Activated CD4-positive, alpha-beta memory T cell treated with anti-CD3 and anti-CD28 coated beads for 36 hours (primary cell): ENCODE measurements at regions not wholly inside any gene's neighbourhood (a gene's known extent, or its start where the extent isn't known, plus 50 kb on each side); places are given as distances from the start of the nearest gene placed in this dataset.

Source experiments
- CTCF ChIA-PET: fragments of 350-600 bp; sonication (Branson Sonifier 250); formaldehyde crosslinking; loops from one replicate; lab custom pipeline; 2021; ENCODE audit warnings: antibody characterized with exemption, inconsistent platforms; lab: Charles Lee
- POLR2A ChIA-PET: fragments of 350-600 bp; sonication (Branson Sonifier 250); formaldehyde crosslinking; loops from one replicate; lab custom pipeline; 2021; ENCODE audit warnings: antibody characterized with exemption; lab: Charles Lee
- DNase-seq: peaks from one replicate; pipeline ENCODE4 v3.0.0-alpha.2; 2020
- H3K27ac Mint-ChIP-seq: one replicate; pipeline ENCODE4 v1.8.0; 2021; ENCODE audit warnings: mixed read lengths
- H3K27me3 Mint-ChIP-seq: one replicate; pipeline ENCODE4 v1.8.0; 2021; ENCODE audit warnings: mixed read lengths
- H3K36me3 Mint-ChIP-seq: one replicate; pipeline ENCODE4 v1.8.0; 2021; ENCODE audit warnings: mixed read lengths
- H3K4me1 Mint-ChIP-seq: one replicate; pipeline ENCODE4 v1.8.0; 2021; ENCODE audit warnings: low read depth, mixed read lengths
- H3K4me3 Mint-ChIP-seq: one replicate; pipeline ENCODE4 v1.8.0; 2021; ENCODE audit warnings: mild to moderate bottlenecking, mixed read lengths
- H3K9me3 Mint-ChIP-seq: one replicate; pipeline ENCODE4 v1.8.0; 2021; ENCODE audit warnings: mixed read lengths
- intact Hi-C: fragments of 100-400 bp; cut with micrococcal nuclease; formaldehyde crosslinking; loops from one replicate; pipeline ENCODE4 v1.15.1; 2023

DNA sequence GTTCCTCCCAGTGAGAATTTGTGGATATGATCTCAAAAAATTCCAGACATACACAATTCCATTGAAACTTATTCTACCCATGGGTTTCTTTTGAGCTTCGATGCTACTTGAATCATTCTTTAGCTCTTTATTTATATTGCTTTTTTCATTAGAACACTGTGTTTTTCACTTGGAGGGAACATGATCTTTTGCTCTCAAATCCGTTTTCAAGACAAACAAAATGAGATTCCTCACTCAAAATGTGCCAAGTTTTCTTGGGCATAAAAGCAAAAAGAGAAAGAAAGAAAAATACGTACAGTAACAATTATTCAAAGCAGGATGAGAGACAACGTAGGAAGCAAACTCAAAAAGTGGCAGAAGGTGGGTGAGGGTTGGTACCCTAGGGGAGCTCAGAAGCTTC is 118.8 kb upstream of the PDZRN3 start:
- DNase-seq: no peak
- intact Hi-C loops: no loop called here
- ChIA-PET CTCF (no interaction called here), POLR2A (no interaction called here)
- Mint-ChIP-seq H3K27me3 (no peaks in the 10 kb centered on the region), H3K27ac (no peak overlapping the region), H3K36me3 (no peaks in the 10 kb centered on the region), H3K4me3 (no peak overlapping the region), H3K4me1 (no peaks in the 10 kb centered on the region), H3K9me3 (no peaks in the 10 kb centered on the region)

DNA sequence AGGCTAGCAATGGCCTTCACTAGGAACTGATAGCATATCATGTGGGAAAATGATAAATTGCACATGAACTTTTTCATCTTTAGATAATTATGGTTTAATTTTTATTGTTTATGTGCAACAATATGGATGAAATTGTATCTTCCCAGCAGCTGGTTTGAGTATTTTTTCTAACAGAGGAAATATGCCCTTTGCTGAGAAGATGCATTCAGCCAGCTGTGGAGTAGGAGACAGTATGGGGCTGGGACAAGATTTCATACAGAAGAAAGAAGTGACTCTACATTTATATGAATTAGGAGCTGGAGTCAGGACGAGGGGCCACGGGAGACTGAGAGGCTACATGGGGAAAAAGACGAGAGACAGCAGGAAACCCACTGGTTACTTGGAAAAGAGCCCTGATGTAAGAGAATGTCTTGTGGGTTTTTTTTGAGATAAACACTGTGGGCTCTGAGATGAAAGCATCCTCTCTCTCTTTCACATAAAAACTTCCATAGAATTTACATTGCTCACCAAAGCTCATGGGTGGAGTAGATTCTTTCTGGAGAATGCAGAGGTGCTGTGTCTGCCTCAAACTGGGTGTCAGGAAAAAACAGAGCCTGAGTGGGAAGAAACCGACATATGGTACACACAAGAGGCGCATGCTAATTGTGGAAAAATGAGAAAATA is 115.2 kb upstream of the PDZRN3 start:
- Mint-ChIP-seq H3K36me3 (no peaks in the 10 kb centered on the region), H3K27ac (no peak overlapping the region), H3K9me3 (no peaks in the 10 kb centered on the region), H3K4me3 (no peak overlapping the region), H3K27me3 (no peaks in the 10 kb centered on the region), H3K4me1 (no peaks in the 10 kb centered on the region)
- POLR2A ChIA-PET: no interaction called here
- intact Hi-C loops: no loop called here
- DNase-seq: no peak
- CTCF ChIA-PET: no interaction called here

DNA sequence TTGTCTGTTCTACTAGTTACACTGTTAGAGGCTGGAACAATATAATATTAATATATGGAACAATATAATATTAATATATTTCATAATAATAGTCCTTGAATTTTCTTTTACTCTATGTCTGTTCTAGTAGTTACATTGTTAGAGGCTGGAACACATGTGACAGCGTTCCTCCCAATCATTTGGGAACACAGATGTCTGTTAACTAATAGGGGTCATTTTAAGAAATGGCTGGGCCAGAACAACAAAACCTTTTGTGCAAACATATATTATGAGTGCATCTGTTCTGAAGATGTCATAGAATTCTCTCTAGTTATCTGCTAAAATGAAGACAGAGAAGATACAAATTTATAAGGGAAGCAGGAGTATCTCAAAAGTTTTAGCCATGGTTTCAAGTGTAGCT is 114.0 kb upstream of the PDZRN3 start:
- intact Hi-C loops: no loop called here
- H3K4me1 Mint-ChIP-seq: no peaks in the 10 kb centered on the region
- no peaks in the 10 kb centered on the region for H3K9me3 Mint-ChIP-seq
- ChIA-PET POLR2A (no interaction called here), CTCF (no interaction called here)
- no peak overlapping the region for H3K27ac Mint-ChIP-seq
- no peak for DNase-seq
- H3K27me3 Mint-ChIP-seq: no peaks in the 10 kb centered on the region
- H3K36me3 Mint-ChIP-seq: no peaks in the 10 kb centered on the region
- H3K4me3 Mint-ChIP-seq: no peak overlapping the region

DNA sequence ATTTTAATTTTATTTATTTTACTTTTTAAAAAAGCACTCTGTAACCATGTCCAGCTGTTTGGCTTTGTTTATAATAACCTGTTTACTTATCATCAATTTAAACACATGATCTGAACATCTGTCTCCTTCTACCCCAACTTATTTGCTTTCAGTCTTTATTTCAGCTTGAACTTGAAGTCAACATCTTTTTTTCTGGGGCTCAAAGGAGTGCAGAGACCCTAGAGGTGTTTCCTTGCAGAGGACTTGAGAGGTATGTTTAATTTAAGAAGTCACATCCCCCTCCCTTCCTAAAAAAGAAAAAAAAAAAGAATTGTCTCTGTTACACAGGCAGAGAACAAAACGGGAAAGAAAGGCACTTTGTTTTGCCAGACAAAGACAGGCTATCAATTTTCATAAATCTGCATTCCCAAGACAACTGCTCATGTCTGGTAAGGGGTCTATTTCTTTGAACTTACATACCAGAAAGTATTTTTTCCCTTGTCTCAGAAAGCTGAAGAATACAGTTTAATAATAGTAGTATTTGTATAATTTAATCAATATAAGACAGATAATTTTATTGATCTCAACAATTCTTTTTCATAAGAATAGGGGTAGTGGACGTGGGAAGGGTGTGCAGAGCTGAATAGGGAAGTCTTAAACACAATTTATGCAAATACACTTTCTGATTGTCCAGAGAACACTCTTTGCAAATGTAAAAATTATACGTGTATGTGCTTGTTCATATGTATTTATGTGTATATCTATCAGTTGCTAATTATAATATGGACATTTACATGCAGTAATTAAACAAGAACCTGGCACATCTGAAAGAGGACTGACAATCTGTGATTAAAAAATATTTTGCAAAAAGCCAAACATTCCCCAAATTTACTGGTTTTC is 109.7 kb upstream of the PDZRN3 start:
- Mint-ChIP-seq H3K9me3 (peaks cover 6% of the 10 kb centered on the region), H3K27me3 (no peaks in the 10 kb centered on the region), H3K4me1 (no peaks in the 10 kb centered on the region), H3K4me3 (no peak overlapping the region), H3K36me3 (no peaks in the 10 kb centered on the region), H3K27ac (no peak overlapping the region)
- ChIA-PET POLR2A (no interaction called here), CTCF (no interaction called here)
- no peak for DNase-seq
- intact Hi-C loops: no loop called here

DNA sequence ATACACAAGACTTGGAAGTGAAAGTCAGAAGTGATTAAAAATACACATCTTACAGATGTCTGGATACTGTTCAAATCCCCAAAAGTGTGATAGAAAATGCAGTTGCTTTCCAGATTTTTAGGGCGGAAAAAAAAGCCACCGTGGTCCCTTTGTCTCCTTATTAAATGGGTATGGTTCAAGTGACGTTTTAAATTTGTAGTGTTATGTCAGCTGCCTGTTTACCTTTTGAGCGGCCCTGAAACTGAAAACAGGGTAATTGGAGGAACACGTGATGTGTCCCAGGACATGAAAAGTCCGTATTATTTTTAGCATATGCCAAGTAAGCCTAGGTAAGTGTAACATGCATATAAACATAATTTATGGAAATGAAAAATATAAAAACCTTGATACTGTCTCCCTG is 109.0 kb upstream of the PDZRN3 start:
- ChIA-PET POLR2A (no interaction called here), CTCF (no interaction called here)
- Mint-ChIP-seq H3K27ac (no peak overlapping the region), H3K27me3 (no peaks in the 10 kb centered on the region), H3K36me3 (no peaks in the 10 kb centered on the region), H3K9me3 (peaks cover 6% of the 10 kb centered on the region), H3K4me3 (no peak overlapping the region), H3K4me1 (no peaks in the 10 kb centered on the region)
- DNase-seq: no peak
- intact Hi-C loops: no loop called here

DNA sequence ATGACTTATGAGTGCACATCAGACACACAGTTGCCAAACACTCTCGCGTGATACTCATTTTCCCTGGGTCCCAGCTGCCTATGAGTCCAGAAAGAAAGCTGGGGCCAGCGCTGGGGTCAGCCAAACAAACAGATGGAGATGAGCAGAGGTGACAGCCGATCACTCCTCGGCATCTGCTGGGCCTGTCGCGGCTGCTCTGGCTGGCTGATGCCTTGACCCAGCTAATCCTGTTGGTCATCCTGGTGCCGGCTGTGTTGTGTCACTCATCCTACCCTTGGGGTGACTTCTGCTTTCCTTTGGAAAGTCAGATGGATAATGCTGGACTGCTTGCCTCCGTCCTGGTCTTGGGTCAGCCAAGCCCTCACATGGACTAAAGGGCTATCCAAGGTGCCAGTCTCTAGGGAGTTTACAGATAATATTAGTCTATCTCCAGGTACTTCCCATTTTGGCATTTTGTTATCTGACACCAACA is 105.3 kb upstream of the PDZRN3 start:
- peaks cover 6% of the 10 kb centered on the region for H3K9me3 Mint-ChIP-seq
- intact Hi-C loops: no loop called here
- ChIA-PET POLR2A (no interaction called here), CTCF (no interaction called here)
- no peaks in the 10 kb centered on the region for H3K36me3 Mint-ChIP-seq
- H3K27ac Mint-ChIP-seq: no peak overlapping the region
- no peaks in the 10 kb centered on the region for H3K27me3 Mint-ChIP-seq
- H3K4me3 Mint-ChIP-seq: no peak overlapping the region
- no peak for DNase-seq
- no peaks in the 10 kb centered on the region for H3K4me1 Mint-ChIP-seq

DNA sequence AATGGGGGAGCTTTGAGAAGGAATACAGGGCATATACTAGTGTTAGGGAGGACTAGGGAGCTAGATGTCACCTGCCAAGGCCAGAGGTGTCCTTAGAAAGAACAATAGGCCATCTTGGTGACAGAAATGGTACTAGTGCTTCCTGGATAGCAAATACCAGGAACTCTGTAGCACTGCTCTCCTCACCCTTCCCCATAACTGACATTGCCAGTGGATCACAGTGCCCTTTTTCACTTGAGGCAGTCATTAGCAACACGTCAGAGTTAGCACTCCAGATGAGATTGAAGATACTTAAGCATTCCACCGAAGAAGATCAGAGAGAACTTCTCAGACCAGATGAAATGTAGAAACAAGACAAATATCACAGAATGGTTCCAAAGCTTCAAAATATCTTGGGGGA is 103.1 kb upstream of the PDZRN3 start:
- H3K4me3 Mint-ChIP-seq: no peak overlapping the region
- ChIA-PET CTCF (no interaction called here), POLR2A (no interaction called here)
- no peak overlapping the region for H3K27ac Mint-ChIP-seq
- DNase-seq: no peak
- no peaks in the 10 kb centered on the region for H3K36me3 Mint-ChIP-seq
- no peaks in the 10 kb centered on the region for H3K27me3 Mint-ChIP-seq
- H3K4me1 Mint-ChIP-seq: no peaks in the 10 kb centered on the region
- intact Hi-C loops: no loop called here
- peaks cover 6% of the 10 kb centered on the region for H3K9me3 Mint-ChIP-seq

DNA sequence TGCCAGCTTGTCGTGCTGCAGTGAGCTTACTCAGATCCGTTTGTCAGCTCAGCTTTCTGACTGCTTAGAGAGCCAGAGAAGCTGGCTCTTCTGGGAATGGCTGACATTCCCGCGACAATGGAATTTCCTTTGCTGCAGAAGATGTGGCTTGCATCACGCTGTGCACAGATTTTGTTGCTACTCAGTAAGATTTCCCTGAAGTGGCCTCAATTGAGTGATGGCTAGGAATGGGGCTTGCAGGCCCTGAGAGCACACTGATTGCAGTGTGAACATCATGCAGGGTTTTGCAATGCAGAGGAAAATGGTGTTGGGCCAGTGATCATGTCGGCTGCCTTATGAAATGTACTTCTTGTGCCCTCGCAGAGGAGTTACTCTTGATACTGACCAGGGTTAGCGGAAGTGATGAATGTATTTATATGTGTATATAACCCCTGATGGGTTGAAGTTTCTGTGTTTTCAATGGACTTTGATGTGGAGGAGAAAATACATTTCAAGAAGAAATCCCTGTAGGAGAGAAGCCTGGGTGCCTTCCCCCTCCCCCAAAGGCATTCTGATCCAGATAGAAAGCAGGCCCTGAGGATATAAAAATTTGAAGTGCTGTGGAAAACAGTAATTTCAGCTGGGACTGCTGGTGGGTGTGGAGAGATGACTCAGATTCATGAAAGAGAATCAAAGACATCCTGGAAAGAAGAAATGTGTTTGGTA is 102.5 kb upstream of the PDZRN3 start:
- Mint-ChIP-seq H3K36me3 (no peaks in the 10 kb centered on the region), H3K4me3 (no peak overlapping the region), H3K9me3 (peaks cover 9% of the 10 kb centered on the region), H3K27ac (no peak overlapping the region), H3K27me3 (no peaks in the 10 kb centered on the region), H3K4me1 (no peaks in the 10 kb centered on the region)
- no peak for DNase-seq
- POLR2A ChIA-PET: no interaction called here
- CTCF ChIA-PET: no interaction called here
- intact Hi-C loops: no loop called here

DNA sequence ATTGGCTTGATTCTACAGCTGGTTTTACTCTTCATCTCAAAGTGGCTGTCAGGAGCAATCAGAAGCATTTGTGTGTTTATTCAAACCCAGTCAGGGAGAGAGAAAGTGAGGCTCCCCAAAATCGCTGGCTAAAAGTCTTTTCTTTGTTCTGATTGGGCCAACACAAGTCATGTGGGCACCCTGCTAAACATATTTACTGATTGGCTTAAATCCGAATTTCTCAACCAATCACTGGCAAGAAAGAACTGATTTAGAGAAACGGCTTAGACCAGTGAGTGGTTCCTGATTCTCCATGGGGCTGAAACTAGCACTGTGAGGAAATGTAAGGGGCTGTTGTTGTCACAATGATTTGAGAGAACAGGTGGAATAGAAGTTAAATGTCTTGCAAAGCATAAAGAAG is 98.9 kb upstream of the PDZRN3 start:
- intact Hi-C loops: no loop called here
- H3K27ac Mint-ChIP-seq: no peak overlapping the region
- ChIA-PET POLR2A (no interaction called here), CTCF (no interaction called here)
- no peak for DNase-seq
- peaks cover 5% of the 10 kb centered on the region for H3K9me3 Mint-ChIP-seq
- H3K4me3 Mint-ChIP-seq: no peak overlapping the region
- H3K4me1 Mint-ChIP-seq: no peaks in the 10 kb centered on the region
- no peaks in the 10 kb centered on the region for H3K36me3 Mint-ChIP-seq
- no peaks in the 10 kb centered on the region for H3K27me3 Mint-ChIP-seq

DNA sequence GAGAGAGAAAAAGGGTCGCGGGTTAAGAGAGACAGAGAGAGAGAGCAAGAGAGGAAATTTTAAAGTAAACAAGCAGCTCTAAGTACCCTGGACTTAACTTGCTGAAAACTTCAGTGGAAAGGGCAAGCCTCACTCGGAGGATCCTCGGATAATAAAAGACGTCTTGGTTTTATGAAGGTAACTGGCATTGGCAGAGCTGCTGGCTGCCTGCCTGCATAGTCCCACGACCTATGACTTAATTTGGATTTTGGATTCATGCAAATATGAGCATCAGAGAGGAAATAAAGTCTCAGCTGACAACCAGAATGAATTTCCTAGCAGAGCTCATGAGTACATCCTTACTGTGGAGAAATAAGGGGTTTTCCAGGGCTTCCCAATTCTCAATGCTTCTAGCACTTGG is 95.1 kb upstream of the PDZRN3 start:
- CTCF ChIA-PET: no interaction called here
- no peaks in the 10 kb centered on the region for H3K4me1 Mint-ChIP-seq
- POLR2A ChIA-PET: no interaction called here
- H3K27ac Mint-ChIP-seq: no peak overlapping the region
- no peaks in the 10 kb centered on the region for H3K36me3 Mint-ChIP-seq
- H3K9me3 Mint-ChIP-seq: peaks cover 5% of the 10 kb centered on the region
- intact Hi-C loops: no loop called here
- no peak overlapping the region for H3K4me3 Mint-ChIP-seq
- DNase-seq: no peak
- H3K27me3 Mint-ChIP-seq: no peaks in the 10 kb centered on the region

DNA sequence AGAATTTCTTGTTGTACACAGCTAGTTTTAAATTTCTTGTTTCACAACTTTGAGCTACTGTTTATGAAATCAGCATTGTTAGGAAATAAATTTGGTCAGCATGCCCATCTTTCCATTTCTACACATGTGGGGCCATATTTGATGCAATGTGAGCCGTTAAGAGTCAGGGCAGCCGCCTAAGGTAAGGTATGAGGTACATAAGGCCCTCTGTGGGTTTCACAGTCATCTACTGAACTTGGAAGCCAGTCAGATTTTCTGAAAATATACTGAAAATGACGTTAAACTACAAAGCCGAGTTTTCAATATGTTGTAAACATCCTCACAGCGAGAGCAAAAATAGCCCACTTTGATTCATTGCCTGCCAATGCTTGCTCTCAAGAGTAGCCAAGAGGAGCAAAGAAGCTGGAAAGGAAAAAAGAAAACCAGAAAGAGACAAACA is 94.7 kb upstream of the PDZRN3 start:
- Mint-ChIP-seq H3K4me3 (no peak overlapping the region), H3K27me3 (no peaks in the 10 kb centered on the region), H3K9me3 (peaks cover 5% of the 10 kb centered on the region), H3K36me3 (no peaks in the 10 kb centered on the region), H3K4me1 (no peaks in the 10 kb centered on the region), H3K27ac (no peak overlapping the region)
- DNase-seq: no peak
- intact Hi-C loops: no loop called here
- CTCF ChIA-PET: no interaction called here
- POLR2A ChIA-PET: no interaction called here

DNA sequence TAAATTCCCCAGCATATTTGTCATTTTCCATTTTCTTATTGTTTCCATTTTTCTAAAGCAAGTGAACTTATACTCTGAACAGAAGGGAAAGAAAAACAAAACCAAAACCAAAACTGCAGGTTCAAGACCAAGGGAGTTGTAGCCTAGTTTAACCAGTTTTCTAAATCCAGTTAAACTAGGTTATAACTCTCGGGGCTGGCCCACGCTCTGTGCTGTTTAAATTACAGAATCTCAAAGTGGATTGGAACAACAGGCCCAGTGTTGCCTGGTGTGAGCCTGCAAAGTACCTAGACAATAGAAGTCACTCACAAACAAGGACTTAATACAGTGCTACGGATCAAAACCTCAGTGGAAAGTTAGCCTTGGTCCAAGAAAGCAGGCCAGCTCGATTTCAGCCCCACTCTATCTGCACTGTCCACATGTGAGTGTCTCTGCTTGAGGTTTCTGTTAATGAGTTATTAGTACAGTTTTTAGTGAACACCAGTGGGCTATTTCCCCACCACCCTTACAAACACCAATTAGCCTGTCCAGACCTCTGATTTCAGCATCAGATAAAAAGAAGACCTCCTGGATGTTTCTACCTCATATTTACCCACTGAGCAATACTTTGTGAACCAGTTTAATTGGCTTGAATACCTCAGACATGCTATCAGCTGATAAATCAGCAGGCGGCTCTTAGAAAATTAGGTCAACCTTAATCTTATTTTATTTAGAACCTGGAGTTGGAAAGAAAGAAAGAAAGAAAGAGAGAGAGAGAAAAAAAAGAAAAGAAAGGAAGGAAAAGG is 93.8 kb upstream of the PDZRN3 start:
- Mint-ChIP-seq H3K4me1 (no peaks in the 10 kb centered on the region), H3K27ac (no peak overlapping the region), H3K9me3 (peaks cover 5% of the 10 kb centered on the region), H3K27me3 (no peaks in the 10 kb centered on the region), H3K4me3 (no peak overlapping the region), H3K36me3 (no peaks in the 10 kb centered on the region)
- ChIA-PET CTCF (no interaction called here), POLR2A (no interaction called here)
- intact Hi-C loops: no loop called here
- no peak for DNase-seq
